ENCODE measurements at regions not wholly inside any gene's neighbourhood (a gene's known extent, or its start where the extent isn't known, plus 50 kb on each side); places are given as distances from the start of the nearest gene placed in this dataset.

- Histone ChIP-seq H3K9me3 (no peaks in the 10 kb centered on the region), H3K36me3 (no peaks in the 10 kb centered on the region), H3K4me1 (no peaks in the 10 kb centered on the region), H3K27ac (no peak overlapping the region), H3K27me3 (no peaks in the 10 kb centered on the region), H3K4me3 (no peak overlapping the region)
- TF ChIP-seq CTCF (IDR thresholded peaks at IDR 0.05) (no peak), POLR2A (IDR thresholded peaks at IDR 0.05) (no peak)
- no peak for DNase-seq
- intact Hi-C loops (cut with DNase I; ENCODE audit: low total_unique reads) = no loop called here
Observed at GRCh38 chr4:175930471-175930870, 118.4 kb upstream of the GPM6A start.

DNA sequence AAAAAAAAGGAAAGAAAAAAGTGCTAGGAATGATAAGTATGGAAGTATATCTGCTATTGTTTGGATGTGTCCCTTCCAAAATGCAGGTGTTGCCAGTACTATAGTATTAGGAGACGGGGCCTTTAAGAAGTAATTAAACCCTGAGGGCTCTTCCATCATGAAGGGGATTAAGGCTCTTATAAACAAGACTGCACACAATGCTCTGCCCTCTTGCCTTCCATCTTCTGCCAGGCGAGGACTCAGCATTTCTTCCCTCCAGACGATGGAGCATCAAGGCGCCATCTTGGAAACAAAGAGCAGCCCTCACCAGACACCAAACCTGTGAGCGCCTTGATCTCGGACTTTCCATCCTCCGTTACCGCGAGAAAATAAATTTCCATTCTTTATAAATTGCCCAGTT is 120.1 kb upstream of the GPM6A start:
- Histone ChIP-seq H3K36me3 (no peaks in the 10 kb centered on the region), H3K27ac (no peak overlapping the region), H3K4me3 (no peak overlapping the region), H3K9me3 (no peaks in the 10 kb centered on the region), H3K4me1 (no peaks in the 10 kb centered on the region), H3K27me3 (no peaks in the 10 kb centered on the region)
- intact Hi-C loops (cut with DNase I; ENCODE audit: low total_unique reads) = no loop called here
- DNase-seq = no peak
- no peak for TF ChIP-seq POLR2A (IDR thresholded peaks at IDR 0.05)
- TF ChIP-seq CTCF (IDR thresholded peaks at IDR 0.05) = no peak

DNA sequence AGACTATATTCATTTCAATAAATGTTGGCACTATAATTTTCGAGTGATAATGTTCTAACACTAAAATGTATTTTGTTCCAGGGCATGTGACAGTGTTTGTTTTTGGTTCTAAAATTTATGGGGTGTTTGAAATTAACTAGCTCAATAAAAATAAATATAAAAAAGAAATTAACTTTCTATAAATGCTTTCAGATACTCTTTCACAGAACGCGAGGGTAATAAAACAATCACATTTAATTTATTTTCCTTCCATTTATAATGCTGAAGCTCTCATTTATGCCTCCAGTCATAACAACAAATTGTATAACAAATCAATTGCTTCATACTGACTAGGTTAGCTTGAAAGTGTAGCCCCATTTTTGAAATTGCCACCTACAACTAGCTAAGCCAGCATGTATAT is 122.4 kb upstream of the GPM6A start:
- Histone ChIP-seq H3K9me3 (no peaks in the 10 kb centered on the region), H3K4me3 (no peak overlapping the region), H3K36me3 (no peaks in the 10 kb centered on the region), H3K4me1 (no peaks in the 10 kb centered on the region), H3K27me3 (no peaks in the 10 kb centered on the region), H3K27ac (no peak overlapping the region)
- TF ChIP-seq POLR2A (IDR thresholded peaks at IDR 0.05) = no peak
- TF ChIP-seq CTCF (IDR thresholded peaks at IDR 0.05) = no peak
- DNase-seq = no peak
- intact Hi-C loops (cut with DNase I; ENCODE audit: low total_unique reads) = no loop called here

DNA sequence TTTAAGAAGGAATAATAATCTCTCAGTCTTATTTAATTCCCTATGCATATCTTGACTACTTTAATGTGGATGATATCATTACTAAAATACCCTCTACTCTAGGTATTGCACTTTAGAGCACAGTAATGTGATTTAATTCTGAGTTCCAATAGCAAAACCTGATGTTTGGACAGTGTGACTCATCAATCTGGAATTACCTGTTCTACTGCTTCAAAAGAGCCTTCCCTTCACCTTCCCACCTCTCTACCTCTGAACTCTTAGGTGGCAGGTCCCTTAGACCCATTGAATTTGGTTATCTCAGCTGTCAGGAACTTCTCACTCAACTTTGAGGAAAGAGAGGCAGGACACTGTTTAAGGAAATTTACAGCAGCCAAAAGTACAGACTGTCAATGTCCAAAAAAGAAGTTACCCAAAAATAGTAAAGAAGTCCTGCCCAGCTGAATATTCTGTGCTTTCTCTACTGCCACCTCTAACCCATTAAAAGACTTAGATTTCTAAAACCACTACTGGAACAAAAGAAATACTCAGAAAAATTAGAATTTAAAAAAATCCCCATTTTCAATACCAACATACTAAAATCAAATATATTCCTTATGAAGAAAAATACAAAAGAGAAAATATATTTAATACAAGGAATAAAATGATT is 123.1 kb upstream of the GPM6A start:
- no peaks in the 10 kb centered on the region for H3K4me1 ChIP-seq

More for the DNA sequence above, 123.1 kb upstream of the GPM6A start:
- Histone ChIP-seq H3K27me3 (no peaks in the 10 kb centered on the region), H3K4me3 (no peak overlapping the region), H3K27ac (no peak overlapping the region), H3K36me3 (no peaks in the 10 kb centered on the region), H3K9me3 (no peaks in the 10 kb centered on the region)
- DNase-seq = no peak
- intact Hi-C loops (cut with DNase I; ENCODE audit: low total_unique reads) = no loop called here
- TF ChIP-seq POLR2A (IDR thresholded peaks at IDR 0.05) (no peak), CTCF (IDR thresholded peaks at IDR 0.05) (no peak)

Measured in uterus (tissue), 3 donors.